T47D (cell line): ENCODE measurements at regions not wholly inside any gene's neighbourhood (a gene's known extent, or its start where the extent isn't known, plus 50 kb on each side); places are given as distances from the start of the nearest gene placed in this dataset.

ENCODE experiments used
- DNase-seq, 2 experiments: peaks; one replicate each; pipeline versions ENCODE4 v3.0.0 to v3.0.0-alpha.2; 2011 to 2012; ENCODE audit warnings: low read depth in 1 of 2, low spot score in 1 of 2
- JUND ChIP-seq: IDR thresholded peaks from 2 replicates; pipeline ENCODE4 v1.6.1; 2012; ENCODE audit warnings: low read depth
- in situ Hi-C: cut with HindIII; loops from 2 replicates; pipeline ENCODE4 v1.10.0; 2016; ENCODE audit warnings: low sequenced_read_pairs, low pct_unique_long_range_greater_than_20kb

GRCh38 chr13:46953941-46954340, 57.1 kb upstream of the HTR2A start:
- in situ Hi-C loops: no loop called here
- no peak for TF ChIP-seq JUND

GRCh38 chr13:46953331-46953730, 56.5 kb upstream of the HTR2A start:
- DNase-seq: no peak
- no peak for TF ChIP-seq JUND
- in situ Hi-C loops: no loop called here

More at GRCh38 chr13:46953941-46954340, 57.1 kb upstream of the HTR2A start:
- no peak for DNase-seq

- in situ Hi-C loops: no loop called here
- DNase-seq: no peak
- TF ChIP-seq JUND: no peak
These were observed 54.7 kb upstream of the HTR2A start for GRCh38 chr13:46951516-46951915.

GRCh38 chr13:46949211-46949610, 52.4 kb upstream of the HTR2A start:
- in situ Hi-C loops: no loop called here
- TF ChIP-seq JUND: no peak
- no peak for DNase-seq

GRCh38 chr13:46948338-46948737, 51.5 kb upstream of the HTR2A start:
- no peak for DNase-seq
- TF ChIP-seq JUND: no peak
- in situ Hi-C loops: no loop called here

GRCh38 chr13:46947425-46948191, 50.8 kb upstream of the HTR2A start:
- in situ Hi-C loops: no loop called here
- no peak for TF ChIP-seq JUND
- DNase-seq: no peak
